ENCODE measurements at regions not wholly inside any gene's neighbourhood (a gene's known extent, or its start where the extent isn't known, plus 50 kb on each side); places are given as distances from the start of the nearest gene placed in this dataset.
"Not testable (repeated sequence)": the region's sequence is repeated elsewhere in the genome, so short reads cannot be mapped to it uniquely, and the experiment has no call there.

DNA sequence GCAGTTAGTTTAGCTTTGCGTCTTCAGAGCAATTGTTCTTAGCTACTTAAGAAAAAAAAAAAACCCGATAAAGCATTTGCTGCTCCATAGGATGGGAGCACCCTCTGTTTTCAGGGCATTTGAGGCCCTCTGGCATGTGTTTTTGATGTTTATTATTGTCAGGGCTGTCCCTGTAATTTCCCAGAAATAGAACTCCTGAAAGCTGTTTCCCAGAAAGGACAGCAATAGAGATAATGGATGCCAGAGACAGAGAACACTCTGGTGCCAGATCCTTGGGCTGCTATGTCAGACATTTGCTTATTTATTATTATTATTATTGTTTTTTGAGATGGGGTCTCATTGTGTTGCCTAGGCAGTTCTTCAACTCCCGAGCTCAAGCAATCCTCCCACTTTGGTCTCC lies 201.3 kb downstream of the ALG10 start:
- Histone ChIP-seq H3K4me3 (ENCODE audit: low read depth, low read length) (no peak overlapping the region), H3K9me3 (ENCODE audit: control insufficient read depth, insufficient read depth, low read depth, low read length) (peaks cover 50% of the 10 kb centered on the region), H3K4me1 (ENCODE audit: control insufficient read depth, insufficient read depth, low read length) (no peaks in the 10 kb centered on the region), H3K36me3 (ENCODE audit: control insufficient read depth, insufficient read depth, low read length) (no peaks in the 10 kb centered on the region), H3K27me3 (ENCODE audit: control insufficient read depth, insufficient read depth, low read length) (no peaks in the 10 kb centered on the region), H3K27ac (ENCODE audit: low read depth, low read length) (no peak overlapping the region), H3K9ac (ENCODE audit: low read length) (no peak overlapping the region)

DNA sequence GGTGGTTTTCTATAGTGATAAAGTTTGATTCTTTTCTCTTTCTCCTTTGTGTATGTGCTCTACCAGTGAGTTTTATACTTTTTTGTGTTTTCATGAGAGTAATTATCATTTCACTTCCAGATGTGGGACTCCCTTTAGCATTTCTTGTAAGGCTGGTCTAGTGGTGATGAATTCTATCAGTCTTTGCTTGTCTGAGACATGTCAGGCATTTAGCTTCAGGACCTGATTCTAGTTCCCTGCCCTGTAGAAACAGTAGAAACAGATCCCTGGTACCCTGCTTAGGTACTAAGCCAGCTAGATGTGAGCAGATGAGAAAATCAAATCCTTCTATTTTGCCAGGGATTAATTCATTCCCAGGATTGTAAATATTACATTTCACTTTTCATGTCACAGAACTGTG lies 203.7 kb downstream of the ALG10 start:
- not testable (repeated sequence) for H3K4me3 ChIP-seq (ENCODE audit: low read depth, low read length); H3K9ac ChIP-seq (ENCODE audit: low read length); H3K36me3 ChIP-seq (ENCODE audit: control insufficient read depth, insufficient read depth, low read length); H3K4me1 ChIP-seq (ENCODE audit: control insufficient read depth, insufficient read depth, low read length); H3K27ac ChIP-seq (ENCODE audit: low read depth, low read length); H3K27me3 ChIP-seq (ENCODE audit: control insufficient read depth, insufficient read depth, low read length)
- H3K9me3 ChIP-seq (ENCODE audit: control insufficient read depth, insufficient read depth, low read depth, low read length), result peaks cover 52% of the 10 kb centered on the region; the same call in 1 of the 2 replicates

GRCh38 chr12:34228046-34228445 lies 205.8 kb downstream of the ALG10 start:
- H3K9me3 ChIP-seq (ENCODE audit: control insufficient read depth, insufficient read depth, low read depth, low read length), result peaks cover 52% of the 10 kb centered on the region; the same call in 1 of the 2 replicates
- not testable (repeated sequence) for H3K4me3 ChIP-seq (ENCODE audit: low read depth, low read length); H3K27ac ChIP-seq (ENCODE audit: low read depth, low read length); H3K36me3 ChIP-seq (ENCODE audit: control insufficient read depth, insufficient read depth, low read length); H3K27me3 ChIP-seq (ENCODE audit: control insufficient read depth, insufficient read depth, low read length); H3K4me1 ChIP-seq (ENCODE audit: control insufficient read depth, insufficient read depth, low read length); H3K9ac ChIP-seq (ENCODE audit: low read length)

- not testable (repeated sequence) for H3K4me3 ChIP-seq (ENCODE audit: low read depth, low read length); H3K36me3 ChIP-seq (ENCODE audit: control insufficient read depth, insufficient read depth, low read length); H3K4me1 ChIP-seq (ENCODE audit: control insufficient read depth, insufficient read depth, low read length); H3K27me3 ChIP-seq (ENCODE audit: control insufficient read depth, insufficient read depth, low read length); H3K27ac ChIP-seq (ENCODE audit: low read depth, low read length); H3K9ac ChIP-seq (ENCODE audit: low read length)
- H3K9me3 ChIP-seq (ENCODE audit: control insufficient read depth, insufficient read depth, low read depth, low read length), result peaks cover 59% of the 10 kb centered on the region; the same call in 1 of the 2 replicates
Measured at GRCh38 chr12:34229033-34229432, 206.7 kb downstream of the ALG10 start.

- no peaks in the 10 kb centered on the region for H3K4me1 ChIP-seq (ENCODE audit: control insufficient read depth, insufficient read depth, low read length)
- no peaks in the 10 kb centered on the region for H3K36me3 ChIP-seq (ENCODE audit: control insufficient read depth, insufficient read depth, low read length)
- H3K9me3 ChIP-seq (ENCODE audit: control insufficient read depth, insufficient read depth, low read depth, low read length), result peaks cover 74% of the 10 kb centered on the region; the same call in 1 of the 2 replicates
- no peak overlapping the region for H3K4me3 ChIP-seq (ENCODE audit: low read depth, low read length)
- H3K27me3 ChIP-seq (ENCODE audit: control insufficient read depth, insufficient read depth, low read length), result no peaks in the 10 kb centered on the region
- H3K9ac ChIP-seq (ENCODE audit: low read length), result no peak overlapping the region
- H3K27ac ChIP-seq (ENCODE audit: low read depth, low read length), result no peak overlapping the region
Measured at GRCh38 chr12:34233618-34234017, 211.3 kb downstream of the ALG10 start.

DNA sequence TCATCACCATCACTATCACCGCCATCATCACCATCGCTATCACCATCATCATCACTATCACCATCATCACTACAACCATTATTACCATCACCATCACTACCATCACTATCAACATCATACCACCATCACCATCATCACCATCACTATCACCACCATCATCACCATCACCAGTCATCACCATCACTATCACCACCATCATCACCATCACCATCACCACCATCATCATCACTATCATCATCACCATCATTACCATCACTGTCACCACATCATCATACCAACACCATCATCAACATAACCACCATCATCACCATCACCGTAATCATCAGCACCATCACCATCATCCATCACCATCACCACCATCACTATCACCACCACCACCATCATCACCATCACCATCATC lies 213.8 kb downstream of the ALG10 start:
- Histone ChIP-seq H3K36me3 (ENCODE audit: control insufficient read depth, insufficient read depth, low read length) (no peaks in the 10 kb centered on the region), H3K9me3 (ENCODE audit: control insufficient read depth, insufficient read depth, low read depth, low read length) (peaks cover 78% of the 10 kb centered on the region; the same call in 1 of the 2 replicates), H3K27ac (ENCODE audit: low read depth, low read length) (no peak overlapping the region), H3K4me1 (ENCODE audit: control insufficient read depth, insufficient read depth, low read length) (no peaks in the 10 kb centered on the region), H3K9ac (ENCODE audit: low read length) (no peak overlapping the region), H3K27me3 (ENCODE audit: control insufficient read depth, insufficient read depth, low read length) (no peaks in the 10 kb centered on the region), H3K4me3 (ENCODE audit: low read depth, low read length) (no peak overlapping the region)

DNA sequence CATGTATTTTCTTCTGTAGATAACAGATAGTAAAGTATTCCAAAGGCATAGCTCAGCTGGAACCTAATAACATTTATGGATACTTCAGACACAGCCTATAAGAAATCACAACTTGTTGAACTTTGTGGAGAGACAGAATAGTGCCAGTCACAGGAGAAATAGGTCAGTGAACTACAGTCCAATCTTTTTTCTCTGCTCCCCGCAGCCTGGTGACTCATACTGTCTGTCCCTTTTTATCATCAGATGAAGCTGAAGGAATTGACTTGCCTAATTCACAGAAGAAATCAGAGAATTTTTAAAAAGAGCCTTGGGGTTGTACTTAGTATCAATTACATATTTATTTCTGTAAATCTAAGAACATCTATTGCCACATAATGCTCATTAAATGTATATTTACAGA lies 222.3 kb downstream of the ALG10 start:
- Histone ChIP-seq H3K27me3 (ENCODE audit: control insufficient read depth, insufficient read depth, low read length) (no peaks in the 10 kb centered on the region), H3K4me3 (ENCODE audit: low read depth, low read length) (no peak overlapping the region), H3K27ac (ENCODE audit: low read depth, low read length) (no peak overlapping the region), H3K9ac (ENCODE audit: low read length) (no peak overlapping the region), H3K4me1 (ENCODE audit: control insufficient read depth, insufficient read depth, low read length) (no peaks in the 10 kb centered on the region), H3K36me3 (ENCODE audit: control insufficient read depth, insufficient read depth, low read length) (no peaks in the 10 kb centered on the region), H3K9me3 (ENCODE audit: control insufficient read depth, insufficient read depth, low read depth, low read length) (peaks cover 45% of the 10 kb centered on the region; the same call in 1 of the 2 replicates)

GRCh38 chr12:34249271-34249670 lies 227.0 kb downstream of the ALG10 start:
- H3K27me3 ChIP-seq (ENCODE audit: control insufficient read depth, insufficient read depth, low read length), result no peaks in the 10 kb centered on the region
- H3K27ac ChIP-seq (ENCODE audit: low read depth, low read length), result no peak overlapping the region
- H3K36me3 ChIP-seq (ENCODE audit: control insufficient read depth, insufficient read depth, low read length), result no peaks in the 10 kb centered on the region
- H3K9me3 ChIP-seq (ENCODE audit: control insufficient read depth, insufficient read depth, low read depth, low read length), result peaks cover 20% of the 10 kb centered on the region; the same call in 1 of the 2 replicates
- no peak overlapping the region for H3K9ac ChIP-seq (ENCODE audit: low read length)
- no peak overlapping the region for H3K4me3 ChIP-seq (ENCODE audit: low read depth, low read length)
- no peaks in the 10 kb centered on the region for H3K4me1 ChIP-seq (ENCODE audit: control insufficient read depth, insufficient read depth, low read length)

DNA sequence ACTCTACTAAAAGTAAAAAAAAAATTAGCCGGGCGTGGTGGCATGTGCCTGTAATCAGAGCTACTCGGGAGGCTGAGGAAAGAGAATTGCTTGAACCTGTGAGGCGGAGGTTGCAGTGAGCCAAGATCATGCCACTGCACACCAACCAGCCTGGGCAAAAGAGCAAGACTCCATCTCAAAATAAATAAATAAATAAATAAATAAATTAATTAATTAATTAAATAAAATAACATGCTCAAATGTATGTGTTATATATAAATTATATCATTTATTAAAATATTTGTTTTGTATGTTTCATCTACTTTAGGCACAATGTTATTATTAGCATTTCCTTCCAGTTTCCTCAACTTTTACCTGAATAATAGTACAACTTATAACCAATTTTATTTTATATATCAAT lies 229.6 kb downstream of the ALG10 start:
- H3K27ac ChIP-seq (ENCODE audit: low read depth, low read length); H3K4me1 ChIP-seq (ENCODE audit: control insufficient read depth, insufficient read depth, low read length); H3K27me3 ChIP-seq (ENCODE audit: control insufficient read depth, insufficient read depth, low read length); H3K4me3 ChIP-seq (ENCODE audit: low read depth, low read length); H3K36me3 ChIP-seq (ENCODE audit: control insufficient read depth, insufficient read depth, low read length); H3K9ac ChIP-seq (ENCODE audit: low read length): not testable (repeated sequence)
- peaks cover 19% of the 10 kb centered on the region; the same call in 1 of the 2 replicates for H3K9me3 ChIP-seq (ENCODE audit: control insufficient read depth, insufficient read depth, low read depth, low read length)

- H3K36me3 ChIP-seq (ENCODE audit: control insufficient read depth, insufficient read depth, low read length), result no peaks in the 10 kb centered on the region
- H3K27me3 ChIP-seq (ENCODE audit: control insufficient read depth, insufficient read depth, low read length), result no peaks in the 10 kb centered on the region
- H3K4me1 ChIP-seq (ENCODE audit: control insufficient read depth, insufficient read depth, low read length), result no peaks in the 10 kb centered on the region
- H3K9me3 ChIP-seq (ENCODE audit: control insufficient read depth, insufficient read depth, low read depth, low read length), result peaks cover 25% of the 10 kb centered on the region; the same call in 1 of the 2 replicates
- H3K27ac ChIP-seq (ENCODE audit: low read depth, low read length), result no peak overlapping the region
- H3K9ac ChIP-seq (ENCODE audit: low read length), result no peak overlapping the region
- H3K4me3 ChIP-seq (ENCODE audit: low read depth, low read length), result no peak overlapping the region
Measured at GRCh38 chr12:34253674-34254073, 231.4 kb downstream of the ALG10 start.

GRCh38 chr12:34257093-34257492 lies 234.8 kb downstream of the ALG10 start:
- H3K27ac ChIP-seq (ENCODE audit: low read depth, low read length), result no peak overlapping the region
- no peaks in the 10 kb centered on the region for H3K36me3 ChIP-seq (ENCODE audit: control insufficient read depth, insufficient read depth, low read length)
- H3K9me3 ChIP-seq (ENCODE audit: control insufficient read depth, insufficient read depth, low read depth, low read length), result peaks cover 36% of the 10 kb centered on the region; the same call in 1 of the 2 replicates
- H3K4me1 ChIP-seq (ENCODE audit: control insufficient read depth, insufficient read depth, low read length), result no peaks in the 10 kb centered on the region
- no peak overlapping the region for H3K9ac ChIP-seq (ENCODE audit: low read length)
- H3K4me3 ChIP-seq (ENCODE audit: low read depth, low read length), result no peak overlapping the region
- H3K27me3 ChIP-seq (ENCODE audit: control insufficient read depth, insufficient read depth, low read length), result no peaks in the 10 kb centered on the region

GRCh38 chr12:34262140-34262539 lies 239.8 kb downstream of the ALG10 start:
- not testable (repeated sequence) for H3K27me3 ChIP-seq (ENCODE audit: control insufficient read depth, insufficient read depth, low read length); H3K27ac ChIP-seq (ENCODE audit: low read depth, low read length); H3K4me3 ChIP-seq (ENCODE audit: low read depth, low read length); H3K9ac ChIP-seq (ENCODE audit: low read length); H3K36me3 ChIP-seq (ENCODE audit: control insufficient read depth, insufficient read depth, low read length); H3K4me1 ChIP-seq (ENCODE audit: control insufficient read depth, insufficient read depth, low read length)
- peaks cover 64% of the 10 kb centered on the region; the same call in 1 of the 2 replicates for H3K9me3 ChIP-seq (ENCODE audit: control insufficient read depth, insufficient read depth, low read depth, low read length)
